Ishikawa (cell line): ENCODE measurements at regions not wholly inside any gene's neighbourhood (a gene's known extent, or its start where the extent isn't known, plus 50 kb on each side); places are given as distances from the start of the nearest gene placed in this dataset.

Experiments used
- RAD21 ChIP-seq: IDR thresholded peaks from 2 replicates; pipeline ENCODE4 v1.6.1; 2012; ENCODE audit warnings: low read depth
- YY1 ChIP-seq: IDR thresholded peaks from 2 replicates; pipeline ENCODE4 v1.6.1; 2012; ENCODE audit warnings: low read depth

GRCh38 chr3:187490366-187490765, 122.2 kb downstream of the RTP4 start:
- TF ChIP-seq RAD21 (no peak), YY1 (no peak)
